A549 (cell line): ENCODE measurements at regions not wholly inside any gene's neighbourhood (a gene's known extent, or its start where the extent isn't known, plus 50 kb on each side); places are given as distances from the start of the nearest gene placed in this dataset.

ENCODE experiments used
- CHD2 ChIP-seq: fragments of 150-350 bp; IDR thresholded peaks from 2 replicates; pipeline ENCODE4 v1.6.1; 2014; ENCODE audit warnings: low read length; ENCODE audit not compliant: partially characterized antibody
- CHD4 ChIP-seq: fragments of 200-600 bp; sonication (generic); IDR thresholded peaks from 2 replicates; pipeline ENCODE4 v1.6.1; 2016; ENCODE audit warnings: antibody characterized with exemption, mild to moderate bottlenecking, borderline replicate concordance
- JUN ChIP-seq, 2 experiments: fragments of >200 bp; sonication (Bioruptor Twin); formaldehyde crosslinking; IDR thresholded peaks; 2 replicates in 1 of 2; 3 replicates in 1 of 2; pipeline ENCODE4 v1.6.1; 2016 to 2017
- MAZ ChIP-seq: fragments of 150-350 bp; IDR thresholded peaks from 2 replicates; pipeline ENCODE4 v1.6.1; 2014; ENCODE audit warnings: antibody characterized with exemption, low read depth, low read length, borderline replicate concordance
- POLR2A ChIP-seq: IDR thresholded peaks from 2 replicates; pipeline ENCODE4 v1.6.1; 2012; ENCODE audit warnings: mild to moderate bottlenecking, low read length
- RAD21 ChIP-seq, 2 experiments: fragments of >200 bp in 1 of 2; sonication (Bioruptor Twin) in 1 of 2; formaldehyde crosslinking in 1 of 2; IDR thresholded peaks in 1 of 2; conservative IDR thresholded peaks in 1 of 2; 2 replicates in 1 of 2; 3 replicates in 1 of 2; pipeline ENCODE4 v1.6.1; 2012 to 2018; ENCODE audit warnings: inconsistent platforms in 1 of 2
- TF ChIP-seq, protein P1 (sequence below): fragments of >200 bp; sonication (Bioruptor Twin); formaldehyde crosslinking; IDR thresholded peaks from 3 replicates; pipeline ENCODE4 v1.5.1; 2016

- TF ChIP-seq POLR2A (no peak), MAZ (no peak), JUN (IDR thresholded peaks at IDR 0.05) (no peak), RAD21 (conservative IDR thresholded peaks at IDR 0.05 in 1 of 2, IDR thresholded peaks at IDR 0.05 in 1 of 2) (no peak), CHD2 (no peak), CHD4 (no peak)
- TF ChIP-seq, protein P1, sequence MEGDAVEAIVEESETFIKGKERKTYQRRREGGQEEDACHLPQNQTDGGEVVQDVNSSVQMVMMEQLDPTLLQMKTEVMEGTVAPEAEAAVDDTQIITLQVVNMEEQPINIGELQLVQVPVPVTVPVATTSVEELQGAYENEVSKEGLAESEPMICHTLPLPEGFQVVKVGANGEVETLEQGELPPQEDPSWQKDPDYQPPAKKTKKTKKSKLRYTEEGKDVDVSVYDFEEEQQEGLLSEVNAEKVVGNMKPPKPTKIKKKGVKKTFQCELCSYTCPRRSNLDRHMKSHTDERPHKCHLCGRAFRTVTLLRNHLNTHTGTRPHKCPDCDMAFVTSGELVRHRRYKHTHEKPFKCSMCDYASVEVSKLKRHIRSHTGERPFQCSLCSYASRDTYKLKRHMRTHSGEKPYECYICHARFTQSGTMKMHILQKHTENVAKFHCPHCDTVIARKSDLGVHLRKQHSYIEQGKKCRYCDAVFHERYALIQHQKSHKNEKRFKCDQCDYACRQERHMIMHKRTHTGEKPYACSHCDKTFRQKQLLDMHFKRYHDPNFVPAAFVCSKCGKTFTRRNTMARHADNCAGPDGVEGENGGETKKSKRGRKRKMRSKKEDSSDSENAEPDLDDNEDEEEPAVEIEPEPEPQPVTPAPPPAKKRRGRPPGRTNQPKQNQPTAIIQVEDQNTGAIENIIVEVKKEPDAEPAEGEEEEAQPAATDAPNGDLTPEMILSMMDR, result no peak
These were observed 86.0 kb downstream of the CCDC185 start for GRCh38 chr1:223479261-223479660.
